KG1 (cell line): ENCODE measurements at regions not wholly inside any gene's neighbourhood (a gene's known extent, or its start where the extent isn't known, plus 50 kb on each side); places are given as distances from the start of the nearest gene placed in this dataset.

Experiments used
- DNase-seq: peaks from one replicate; lab custom pipeline; 2025; lab: John Stamatoyannopoulos, UW

- DNase-seq = no peak
These were observed 331.5 kb upstream of the ZNF462 start for GRCh38 chr9:106531491-106531890.

- no peak for DNase-seq
These were observed 330.5 kb upstream of the ZNF462 start for GRCh38 chr9:106532306-106533015.

GRCh38 chr9:106534800-106535199, 328.2 kb upstream of the ZNF462 start:
- no peak for DNase-seq

- no peak for DNase-seq
These were observed 327.5 kb upstream of the ZNF462 start for GRCh38 chr9:106535439-106535838.

- no peak for DNase-seq
These were observed 304.8 kb upstream of the ZNF462 start for GRCh38 chr9:106557996-106558667.

GRCh38 chr9:106560540-106560939, 302.4 kb upstream of the ZNF462 start:
- DNase-seq = no peak

GRCh38 chr9:106575823-106576222, 287.1 kb upstream of the ZNF462 start:
- DNase-seq = no peak

- DNase-seq = no peak
These were observed 286.7 kb upstream of the ZNF462 start for GRCh38 chr9:106576232-106576760.

- DNase-seq = no peak
These were observed 285.8 kb upstream of the ZNF462 start for GRCh38 chr9:106577121-106577520.

GRCh38 chr9:106580546-106580945, 282.4 kb upstream of the ZNF462 start:
- no peak for DNase-seq

- DNase-seq = no peak
These were observed 281.0 kb upstream of the ZNF462 start for GRCh38 chr9:106581973-106582372.

- no peak for DNase-seq
These were observed 279.2 kb upstream of the ZNF462 start for GRCh38 chr9:106583751-106584150.

GRCh38 chr9:106587042-106587441, 275.9 kb upstream of the ZNF462 start:
- no peak for DNase-seq

GRCh38 chr9:106588626-106589025, 274.3 kb upstream of the ZNF462 start:
- no peak for DNase-seq

GRCh38 chr9:106590759-106591505, 272.0 kb upstream of the ZNF462 start:
- DNase-seq = no peak

- DNase-seq = no peak
These were observed 269.8 kb upstream of the ZNF462 start for GRCh38 chr9:106593201-106593600.

- no peak for DNase-seq
These were observed 266.0 kb upstream of the ZNF462 start for GRCh38 chr9:106596984-106597383.

GRCh38 chr9:106600955-106601560, 261.9 kb upstream of the ZNF462 start:
- DNase-seq = no peak

- no peak for DNase-seq
These were observed 260.6 kb upstream of the ZNF462 start for GRCh38 chr9:106602344-106602743.

GRCh38 chr9:106613250-106613737, 249.7 kb upstream of the ZNF462 start:
- no peak for DNase-seq

GRCh38 chr9:106615118-106615889, 247.7 kb upstream of the ZNF462 start:
- DNase-seq = no peak
